ENCODE measurements at regions not wholly inside any gene's neighbourhood (a gene's known extent, or its start where the extent isn't known, plus 50 kb on each side); places are given as distances from the start of the nearest gene placed in this dataset.
"Not testable (repeated sequence)": the region's sequence is repeated elsewhere in the genome, so short reads cannot be mapped to it uniquely, and the experiment has no call there.

GRCh38 chr2:184047536-184047935 is 550.8 kb upstream of the ZNF804A start:
- no peak for DNase-seq (ENCODE audit: extremely low spot score)
- ChIA-PET POLR2A (no interaction called here), CTCF (no interaction called here)
- TF ChIP-seq ELF4 (IDR thresholded peaks at IDR 0.05): no peak
- no peak for TF ChIP-seq TARDBP (IDR thresholded peaks at IDR 0.05)
- no peak for TF ChIP-seq FOXM1 (IDR thresholded peaks at IDR 0.05; ENCODE audit: borderline replicate concordance)
- no peak for TF ChIP-seq ZNF384 (IDR thresholded peaks at IDR 0.05)
- no peak for TF ChIP-seq FOXK2 (IDR thresholded peaks at IDR 0.05)
- no peak for TF ChIP-seq LEF1 (IDR thresholded peaks at IDR 0.05; ENCODE audit: borderline replicate concordance)
- TF ChIP-seq PKNOX1 (IDR thresholded peaks at IDR 0.05): no peak
- TF ChIP-seq NFRKB (IDR thresholded peaks at IDR 0.05): no peak
- TF ChIP-seq FOXA1 (IDR thresholded peaks at IDR 0.05): no peak
- no peak for TF ChIP-seq SP1 (IDR thresholded peaks at IDR 0.05)
- no peak for TF ChIP-seq ARNT (IDR thresholded peaks at IDR 0.05)
- no peak for TF ChIP-seq CTBP1 (IDR thresholded peaks at IDR 0.05; ENCODE audit: borderline replicate concordance)
- no peak for TF ChIP-seq SUZ12 (IDR thresholded peaks at IDR 0.05)

- CTCF ChIA-PET: no interaction called here
- TF ChIP-seq SP1 (IDR thresholded peaks at IDR 0.05) (no peak), NFRKB (IDR thresholded peaks at IDR 0.05) (no peak), ELF4 (IDR thresholded peaks at IDR 0.05) (no peak), HDGF (IDR thresholded peaks at IDR 0.05; ENCODE audit: borderline replicate concordance) (no peak), SUZ12 (IDR thresholded peaks at IDR 0.05) (no peak), ZNF384 (IDR thresholded peaks at IDR 0.05) (no peak), TARDBP (IDR thresholded peaks at IDR 0.05) (no peak)
- POLR2A ChIA-PET: no interaction called here
Observed at GRCh38 chr2:184049566-184049965, 548.8 kb upstream of the ZNF804A start.

GRCh38 chr2:184053326-184053725 is 545.0 kb upstream of the ZNF804A start:
- CTCF ChIA-PET: no interaction called here

More at GRCh38 chr2:184049566-184049965, 548.8 kb upstream of the ZNF804A start:
- DNase-seq (ENCODE audit: extremely low spot score): no peak

GRCh38 chr2:184054419-184054818 is 543.9 kb upstream of the ZNF804A start:
- CTCF ChIA-PET; DNase-seq (ENCODE audit: extremely low spot score); POLR2A ChIA-PET: not testable (repeated sequence)

More at GRCh38 chr2:184053326-184053725, 545.0 kb upstream of the ZNF804A start:
- no peak for TF ChIP-seq ELF4 (IDR thresholded peaks at IDR 0.05)
- no peak for TF ChIP-seq SP1 (IDR thresholded peaks at IDR 0.05)
- no peak for TF ChIP-seq CTBP1 (IDR thresholded peaks at IDR 0.05; ENCODE audit: borderline replicate concordance)
- TF ChIP-seq FOXK2 (IDR thresholded peaks at IDR 0.05): no peak
- TF ChIP-seq TARDBP (IDR thresholded peaks at IDR 0.05): no peak
- no peak for TF ChIP-seq SUZ12 (IDR thresholded peaks at IDR 0.05)
- no peak for TF ChIP-seq FOXA1 (IDR thresholded peaks at IDR 0.05)
- TF ChIP-seq BHLHE40 (IDR thresholded peaks at IDR 0.05; ENCODE audit: borderline replicate concordance): no peak
- no peak for TF ChIP-seq PKNOX1 (IDR thresholded peaks at IDR 0.05)
- no peak for TF ChIP-seq NFRKB (IDR thresholded peaks at IDR 0.05)
- TF ChIP-seq FOXM1 (IDR thresholded peaks at IDR 0.05; ENCODE audit: borderline replicate concordance): no peak
- POLR2A ChIA-PET: no interaction called here
- no peak for DNase-seq (ENCODE audit: extremely low spot score)

GRCh38 chr2:184057910-184058309 is 540.4 kb upstream of the ZNF804A start:
- ChIA-PET CTCF (no interaction called here), POLR2A (no interaction called here)
- no peak for DNase-seq (ENCODE audit: extremely low spot score)
- TF ChIP-seq TARDBP (IDR thresholded peaks at IDR 0.05) (no peak), ELF4 (IDR thresholded peaks at IDR 0.05) (no peak), ZNF384 (IDR thresholded peaks at IDR 0.05) (no peak), BHLHE40 (IDR thresholded peaks at IDR 0.05; ENCODE audit: borderline replicate concordance) (no peak), SP1 (IDR thresholded peaks at IDR 0.05) (no peak), CTBP1 (IDR thresholded peaks at IDR 0.05; ENCODE audit: borderline replicate concordance) (no peak), L3MBTL2 (conservative IDR thresholded peaks at IDR 0.05) (no peak), PKNOX1 (IDR thresholded peaks at IDR 0.05) (no peak)

GRCh38 chr2:184060268-184060667 is 538.1 kb upstream of the ZNF804A start:
- DNase-seq (ENCODE audit: extremely low spot score); POLR2A ChIA-PET: not testable (repeated sequence)

GRCh38 chr2:184067502-184067901 is 530.8 kb upstream of the ZNF804A start:
- CTCF ChIA-PET: no interaction called here
- POLR2A ChIA-PET: no interaction called here
- TF ChIP-seq ARNT (IDR thresholded peaks at IDR 0.05) (no peak), SP1 (IDR thresholded peaks at IDR 0.05) (no peak), NFRKB (IDR thresholded peaks at IDR 0.05) (no peak), SUZ12 (IDR thresholded peaks at IDR 0.05) (no peak), FOXK2 (IDR thresholded peaks at IDR 0.05) (no peak), PKNOX1 (IDR thresholded peaks at IDR 0.05) (no peak), FOXA1 (IDR thresholded peaks at IDR 0.05) (no peak), ZNF384 (IDR thresholded peaks at IDR 0.05) (no peak)
- DNase-seq (ENCODE audit: extremely low spot score): peak; percentile 7

More at GRCh38 chr2:184060268-184060667, 538.1 kb upstream of the ZNF804A start:
- CTCF ChIA-PET: not testable (repeated sequence)
